ENCODE measurements at regions not wholly inside any gene's neighbourhood (a gene's known extent, or its start where the extent isn't known, plus 50 kb on each side); places are given as distances from the start of the nearest gene placed in this dataset.

GRCh38 chr20:59441306-59441705 lies 140.9 kb downstream of the EDN3 start:
- no peaks in the 10 kb centered on the region for H3K27me3 ChIP-seq (ENCODE audit: control insufficient read depth, insufficient read depth, low read length)
- no peaks in the 10 kb centered on the region for H3K79me2 ChIP-seq (ENCODE audit: control insufficient read depth, insufficient read depth, low read length)
- no peaks in the 10 kb centered on the region for H3K4me1 ChIP-seq (ENCODE audit: control insufficient read depth, extremely low read depth, insufficient read depth, low read length)
- TF ChIP-seq EZH2 (IDR thresholded peaks at IDR 0.05; ENCODE audit: low read length, missing control alignments) (no peak), CTCF (conservative IDR thresholded peaks at IDR 0.05 in 1 of 2, IDR thresholded peaks at IDR 0.05 in 1 of 2; ENCODE audit: low read depth in 1 of 2, low read length in 2 of 2) (no peak)
- no peaks in the 10 kb centered on the region for H3K9me3 ChIP-seq (ENCODE audit: control insufficient read depth, insufficient read depth, low read depth, low read length)
- H3K27ac ChIP-seq (ENCODE audit: insufficient read depth, low read length): no peak overlapping the region
- no peaks in the 10 kb centered on the region for H4K20me1 ChIP-seq (ENCODE audit: control insufficient read depth, extremely low read depth, insufficient read depth, low read length)
- no peak for DNase-seq (ENCODE audit: low read depth in 2 of 2)
- no peak overlapping the region for H3K4me3 ChIP-seq (replicated peaks in 1 of 4; ENCODE audit: control extremely low read depth in 1 of 4, insufficient read depth in 1 of 4, low read depth in 3 of 4, low read length in 4 of 4)
- H2AFZ ChIP-seq (ENCODE audit: low read length): no peak overlapping the region
- H3K9ac ChIP-seq (ENCODE audit: insufficient read depth, low read length): no peak overlapping the region
- H3K4me2 ChIP-seq (ENCODE audit: extremely low read depth, insufficient read depth, low read length): no peak overlapping the region
- no peaks in the 10 kb centered on the region for H3K36me3 ChIP-seq (ENCODE audit: control insufficient read depth, insufficient read depth, low read length)

GRCh38 chr20:59441860-59442810 lies 141.7 kb downstream of the EDN3 start:
- DNase-seq (ENCODE audit: low read depth in 2 of 2): no peak
- no peaks in the 10 kb centered on the region for H3K79me2 ChIP-seq (ENCODE audit: control insufficient read depth, insufficient read depth, low read length)
- no peaks in the 10 kb centered on the region for H4K20me1 ChIP-seq (ENCODE audit: control insufficient read depth, extremely low read depth, insufficient read depth, low read length)
- no peak overlapping the region for H3K27ac ChIP-seq (ENCODE audit: insufficient read depth, low read length)
- H3K4me1 ChIP-seq (ENCODE audit: control insufficient read depth, extremely low read depth, insufficient read depth, low read length): no peaks in the 10 kb centered on the region
- no peaks in the 10 kb centered on the region for H3K9me3 ChIP-seq (ENCODE audit: control insufficient read depth, insufficient read depth, low read depth, low read length)
- TF ChIP-seq EZH2 (IDR thresholded peaks at IDR 0.05; ENCODE audit: low read length, missing control alignments): no peak
- no peak for TF ChIP-seq CTCF (conservative IDR thresholded peaks at IDR 0.05 in 1 of 2, IDR thresholded peaks at IDR 0.05 in 1 of 2; ENCODE audit: low read depth in 1 of 2, low read length in 2 of 2)
- no peaks in the 10 kb centered on the region for H3K36me3 ChIP-seq (ENCODE audit: control insufficient read depth, insufficient read depth, low read length)
- no peak overlapping the region for H2AFZ ChIP-seq (ENCODE audit: low read length)
- H3K9ac ChIP-seq (ENCODE audit: insufficient read depth, low read length): no peak overlapping the region
- H3K4me3 ChIP-seq (replicated peaks in 1 of 4; ENCODE audit: control extremely low read depth in 1 of 4, insufficient read depth in 1 of 4, low read depth in 3 of 4, low read length in 4 of 4): no peak overlapping the region
- H3K4me2 ChIP-seq (ENCODE audit: extremely low read depth, insufficient read depth, low read length): no peak overlapping the region
- no peaks in the 10 kb centered on the region for H3K27me3 ChIP-seq (ENCODE audit: control insufficient read depth, insufficient read depth, low read length)

- H3K4me1 ChIP-seq (ENCODE audit: control insufficient read depth, extremely low read depth, insufficient read depth, low read length): no peaks in the 10 kb centered on the region
- no peaks in the 10 kb centered on the region for H3K36me3 ChIP-seq (ENCODE audit: control insufficient read depth, insufficient read depth, low read length)
- no peaks in the 10 kb centered on the region for H3K27me3 ChIP-seq (ENCODE audit: control insufficient read depth, insufficient read depth, low read length)
- no peak overlapping the region for H2AFZ ChIP-seq (ENCODE audit: low read length)
- no peak overlapping the region for H3K27ac ChIP-seq (ENCODE audit: insufficient read depth, low read length)
- no peak overlapping the region for H3K4me3 ChIP-seq (replicated peaks in 1 of 4; ENCODE audit: control extremely low read depth in 1 of 4, insufficient read depth in 1 of 4, low read depth in 3 of 4, low read length in 4 of 4)
- DNase-seq (ENCODE audit: low read depth in 2 of 2): no peak
- no peaks in the 10 kb centered on the region for H3K9me3 ChIP-seq (ENCODE audit: control insufficient read depth, insufficient read depth, low read depth, low read length)
- H4K20me1 ChIP-seq (ENCODE audit: control insufficient read depth, extremely low read depth, insufficient read depth, low read length): no peaks in the 10 kb centered on the region
- no peak overlapping the region for H3K9ac ChIP-seq (ENCODE audit: insufficient read depth, low read length)
- TF ChIP-seq CTCF (conservative IDR thresholded peaks at IDR 0.05 in 1 of 2, IDR thresholded peaks at IDR 0.05 in 1 of 2; ENCODE audit: low read depth in 1 of 2, low read length in 2 of 2) (no peak), EZH2 (IDR thresholded peaks at IDR 0.05; ENCODE audit: low read length, missing control alignments) (no peak)
- H3K4me2 ChIP-seq (ENCODE audit: extremely low read depth, insufficient read depth, low read length): no peak overlapping the region
- H3K79me2 ChIP-seq (ENCODE audit: control insufficient read depth, insufficient read depth, low read length): no peaks in the 10 kb centered on the region
Observed at GRCh38 chr20:59443550-59443949, 143.1 kb downstream of the EDN3 start.

Measured in fibroblast of lung (primary cell).